ENCODE measurements at regions not wholly inside any gene's neighbourhood (a gene's known extent, or its start where the extent isn't known, plus 50 kb on each side); places are given as distances from the start of the nearest gene placed in this dataset.

GRCh38 chr2:16120591-16121180, 180.3 kb downstream of the MYCN start:
- no peak for DNase-seq (ENCODE audit: low read depth in 3 of 3)

DNA sequence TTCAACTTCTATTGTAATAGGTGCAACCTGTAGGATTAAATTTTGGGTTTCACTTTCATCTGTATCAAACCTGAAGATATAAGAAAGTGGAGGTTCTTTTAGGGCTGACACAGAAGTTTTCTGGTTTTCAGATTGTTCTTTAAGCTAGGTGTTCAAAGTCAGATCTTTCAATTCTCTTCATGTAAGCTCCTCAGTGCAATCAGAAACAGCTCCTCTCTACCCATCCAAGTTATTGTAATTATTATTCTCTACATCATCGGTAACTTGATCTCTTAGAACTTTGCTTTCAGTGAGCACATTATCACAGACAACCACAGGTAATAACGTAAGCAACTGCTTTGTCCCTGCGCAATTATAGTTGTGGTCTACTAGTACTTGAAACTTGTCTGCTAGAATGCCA, 179.4 kb downstream of the MYCN start:
- DNase-seq (ENCODE audit: low read depth in 3 of 3), result no peak

DNA sequence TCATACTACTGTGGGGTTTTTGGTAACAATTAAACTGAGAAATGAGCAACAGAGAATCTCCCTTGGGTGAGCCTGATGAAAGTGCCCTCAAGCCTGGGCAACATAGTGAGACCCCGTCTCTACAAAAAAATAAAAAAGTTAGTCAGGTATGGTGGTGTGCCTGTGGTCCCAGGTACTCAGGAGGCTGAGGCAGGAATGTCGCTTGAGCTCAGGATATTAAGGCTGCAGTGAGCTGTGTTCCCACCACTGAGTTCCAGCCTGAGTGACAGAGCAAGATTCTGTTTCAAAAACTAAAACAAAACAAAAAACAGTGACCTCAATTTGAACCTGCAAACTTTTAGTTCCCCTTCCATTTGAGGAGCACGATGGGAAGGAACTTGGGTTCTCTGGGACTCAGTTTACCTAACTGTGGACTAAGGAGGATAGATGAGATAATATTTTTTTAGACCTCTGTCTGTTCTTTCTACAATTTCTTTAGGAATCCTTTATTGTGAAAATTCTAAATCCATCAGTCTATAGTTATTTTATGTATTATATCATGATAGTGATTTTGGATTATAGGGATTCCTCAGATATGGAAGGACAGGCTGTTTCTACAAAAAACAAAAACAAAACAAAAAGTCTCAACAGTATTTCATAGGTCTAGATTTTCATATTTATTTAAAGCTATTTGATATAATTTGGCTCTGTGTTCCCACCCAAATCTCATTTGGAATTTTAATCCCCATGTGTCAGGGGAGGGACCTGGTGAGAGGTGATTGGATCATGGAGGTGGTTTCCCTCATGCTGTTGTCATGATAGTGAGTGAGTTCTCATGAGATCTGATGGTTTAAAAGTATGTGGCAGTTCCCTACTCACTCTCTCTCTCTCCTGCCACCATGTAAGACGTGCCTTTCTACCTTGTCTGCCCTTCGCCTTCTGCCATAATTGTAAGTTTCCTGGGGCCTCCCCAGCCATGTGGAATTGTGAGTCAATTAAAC, 178.6 kb downstream of the MYCN start:
- DNase-seq (ENCODE audit: low read depth in 3 of 3), result no peak

DNA sequence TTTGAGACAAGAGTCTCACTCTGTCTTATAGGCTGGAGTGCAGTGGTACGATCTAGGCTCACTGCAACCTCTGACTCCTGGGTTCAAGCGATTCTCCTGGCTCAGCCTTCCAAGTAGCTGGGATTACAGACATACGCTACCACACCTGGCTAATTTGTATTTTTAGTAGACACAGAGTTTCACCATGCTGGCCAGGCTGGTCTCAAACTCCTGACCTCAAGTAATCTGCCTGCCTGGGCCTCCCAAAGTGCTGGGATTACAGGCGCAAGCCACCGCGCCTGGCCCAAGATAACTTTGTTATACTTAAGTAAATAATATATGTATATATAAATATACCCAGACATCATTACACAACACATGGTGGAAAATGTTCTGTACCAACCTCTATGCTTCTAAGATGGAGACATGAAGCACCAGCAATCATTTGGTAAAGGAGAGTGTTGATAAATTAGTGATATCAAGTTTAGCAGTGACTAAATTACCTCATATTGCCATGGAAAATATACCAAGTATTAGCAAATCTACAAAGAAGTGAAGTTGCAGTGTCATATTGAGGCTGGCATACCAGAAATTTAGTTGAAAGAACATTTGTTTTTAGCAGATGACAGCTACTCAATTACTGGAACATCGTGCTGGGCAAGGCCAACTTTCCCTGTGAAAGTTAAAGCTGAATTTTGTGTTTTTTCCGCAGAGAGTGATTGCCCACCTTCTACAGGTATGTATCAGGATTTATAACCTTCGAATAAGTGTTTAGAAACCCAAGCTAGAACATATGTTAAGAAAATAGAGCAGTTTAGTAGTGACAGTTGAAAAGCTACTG, 177.7 kb downstream of the MYCN start:
- no peak for DNase-seq (ENCODE audit: low read depth in 3 of 3)

DNA sequence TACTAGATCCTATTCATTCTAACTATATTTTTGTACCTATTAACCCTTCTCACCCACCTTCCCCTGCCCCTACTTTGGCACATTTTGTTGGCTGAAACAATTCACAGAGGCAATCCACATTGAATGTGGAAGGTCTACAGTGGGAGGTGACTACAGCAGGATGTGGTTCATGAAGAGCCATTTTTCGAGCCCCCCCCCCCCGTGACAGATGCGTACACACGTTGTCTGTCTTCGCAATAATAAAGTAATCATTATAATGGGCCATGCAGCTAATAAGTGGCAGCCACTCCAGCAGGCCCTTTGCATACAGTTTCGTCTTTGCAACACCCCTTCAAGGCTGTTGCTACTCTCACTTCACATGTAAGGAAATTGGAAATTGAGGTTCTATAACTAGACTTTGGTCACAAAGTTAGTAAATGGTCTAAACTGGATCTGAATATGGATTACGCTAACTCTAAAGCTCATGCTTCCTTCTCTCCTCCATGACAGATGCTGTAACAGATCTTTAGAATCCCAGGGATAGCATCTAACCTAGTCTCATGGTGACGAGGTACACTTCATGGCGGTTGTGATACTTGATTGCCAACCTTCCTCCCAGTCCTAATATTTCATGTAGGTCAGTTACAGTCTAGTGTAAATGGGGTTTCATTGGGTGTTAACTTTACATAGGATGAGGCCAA, 176.8 kb downstream of the MYCN start:
- no peak for DNase-seq (ENCODE audit: low read depth in 3 of 3)

DNA sequence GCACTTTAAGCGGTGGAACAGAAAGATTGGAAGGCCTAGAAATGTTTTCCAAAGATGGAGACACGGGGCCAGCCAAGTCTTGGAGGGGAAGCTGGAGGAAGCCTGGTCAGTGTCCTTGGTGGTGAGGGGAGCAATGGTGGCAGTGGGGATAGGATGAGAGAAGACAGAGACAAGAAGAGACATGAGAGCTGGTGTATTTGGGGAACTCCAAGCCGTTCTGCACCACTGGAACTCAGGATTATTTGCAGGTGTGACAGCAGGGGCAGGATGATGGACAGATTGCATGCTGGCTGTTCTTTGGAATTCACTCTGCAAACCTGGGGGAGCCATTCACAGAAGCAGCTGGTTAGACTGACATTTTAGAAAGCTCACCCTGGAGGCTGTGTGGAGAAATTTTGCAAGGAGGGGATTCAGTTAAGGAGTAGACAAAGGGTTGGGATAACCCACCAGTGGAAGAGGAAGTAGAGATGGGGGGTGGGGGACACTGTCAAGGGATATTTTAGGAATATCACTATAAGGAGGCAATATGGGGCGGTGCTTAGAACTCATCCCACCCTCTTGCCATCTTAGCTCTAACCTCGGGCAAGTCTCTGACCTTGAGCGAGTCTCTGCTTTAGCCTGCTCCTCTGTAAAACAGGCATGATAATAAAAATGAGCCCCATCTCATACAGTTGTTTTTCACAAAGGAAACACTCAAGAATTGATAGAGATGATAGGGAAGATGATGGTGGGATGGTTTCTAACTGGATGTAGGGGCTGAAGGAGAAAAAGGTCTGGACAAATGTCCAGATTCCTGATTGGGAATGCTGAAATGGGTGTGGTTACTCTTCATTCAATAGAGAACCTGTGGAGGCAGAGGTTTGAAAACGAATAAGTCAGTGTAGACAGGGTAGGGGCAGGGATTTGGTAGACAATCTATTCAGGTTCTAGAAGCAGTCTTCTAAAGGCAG, 175.8 kb downstream of the MYCN start:
- no peak for DNase-seq (ENCODE audit: low read depth in 3 of 3)

GRCh38 chr2:16115291-16115690, 174.9 kb downstream of the MYCN start:
- no peak for DNase-seq (ENCODE audit: low read depth in 3 of 3)

DNA sequence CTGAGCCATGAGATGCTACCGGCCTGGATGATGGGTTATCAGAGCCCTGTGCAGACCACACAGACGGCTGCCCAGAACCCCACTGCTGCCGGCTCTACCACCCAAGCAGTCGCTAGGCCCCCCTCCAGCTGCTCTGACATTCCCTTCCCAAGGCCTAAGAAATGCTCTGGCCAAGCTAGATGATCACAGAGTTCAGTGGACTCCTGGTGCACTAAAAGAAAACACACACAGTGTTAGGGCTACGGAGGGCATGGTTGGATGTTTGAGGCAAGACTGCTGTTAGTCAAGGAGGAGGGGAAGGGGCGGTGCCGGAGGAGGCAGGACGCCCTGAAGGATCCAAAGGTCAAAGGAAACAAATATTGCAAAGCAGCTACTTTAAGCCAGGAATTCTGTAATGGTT, 174.5 kb downstream of the MYCN start:
- no peak for DNase-seq (ENCODE audit: low read depth in 3 of 3)

GRCh38 chr2:16114070-16114469, 173.7 kb downstream of the MYCN start:
- DNase-seq (ENCODE audit: low read depth in 3 of 3), result no peak

GRCh38 chr2:16113568-16113967, 173.2 kb downstream of the MYCN start:
- no peak for DNase-seq (ENCODE audit: low read depth in 3 of 3)

- DNase-seq (ENCODE audit: low read depth in 3 of 3), result no peak
Observed at GRCh38 chr2:16112972-16113560, 172.7 kb downstream of the MYCN start.

DNA sequence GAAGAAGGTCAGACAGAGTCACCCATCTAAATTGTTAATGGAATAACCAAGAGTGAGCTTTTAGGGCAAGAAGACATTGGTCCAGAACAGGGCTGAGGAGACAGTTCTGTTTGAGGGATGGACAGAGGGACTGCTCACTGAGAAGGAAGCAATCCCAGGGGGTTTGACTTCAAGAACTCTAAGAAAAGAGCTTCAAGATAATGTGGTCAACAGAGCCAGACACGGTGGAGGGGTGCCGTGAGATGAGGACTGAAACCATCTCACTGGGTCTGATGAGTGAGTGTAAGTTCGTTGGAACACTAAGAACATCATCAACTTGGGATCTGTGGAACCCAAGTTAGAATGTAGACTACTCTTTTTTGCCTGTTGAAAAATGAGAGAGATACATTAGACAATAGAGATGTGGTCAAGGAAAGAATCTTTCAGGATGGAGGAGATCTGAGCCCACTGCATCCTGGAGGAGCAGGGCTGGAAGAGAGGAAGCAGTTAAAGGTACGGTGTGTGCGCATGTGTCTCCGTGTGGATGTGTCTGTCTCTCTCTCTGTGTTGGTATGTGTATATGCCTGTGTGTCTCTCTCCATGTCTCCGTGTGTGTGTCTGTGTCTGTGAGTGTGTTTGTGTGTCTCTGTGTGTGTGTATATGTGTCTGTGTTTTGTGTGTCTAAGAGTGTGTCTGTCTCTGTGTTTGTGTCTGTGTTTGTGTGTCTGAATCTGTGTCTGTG, 172.1 kb downstream of the MYCN start:
- DNase-seq (ENCODE audit: low read depth in 3 of 3), result no peak

- no peak for DNase-seq (ENCODE audit: low read depth in 3 of 3)
Observed at GRCh38 chr2:16111838-16112210, 171.5 kb downstream of the MYCN start.

DNA sequence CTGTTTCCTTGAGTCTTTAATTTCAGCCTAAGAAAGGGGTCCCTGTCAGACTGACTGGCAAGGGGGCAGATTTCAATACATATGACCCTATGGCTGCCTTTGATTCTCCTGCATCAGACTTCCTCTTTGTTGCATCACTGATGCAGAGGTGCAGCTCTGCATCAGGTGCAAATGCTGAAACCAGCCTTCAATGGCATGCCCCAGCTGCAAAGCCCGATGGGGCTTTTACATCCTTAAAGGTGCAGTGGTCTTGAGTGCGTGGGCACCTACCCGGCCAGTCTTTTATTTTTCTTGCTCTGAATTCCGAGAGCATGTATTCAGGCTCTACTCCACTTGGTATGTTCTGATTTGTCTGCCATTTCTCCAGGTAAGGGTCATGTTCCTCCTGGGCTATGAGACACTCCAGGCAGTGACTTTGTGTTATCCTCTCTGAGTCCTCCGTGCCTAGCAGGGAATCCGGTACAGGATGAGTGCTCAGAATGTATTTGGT, 169.5 kb downstream of the MYCN start:
- DNase-seq (ENCODE audit: low read depth in 3 of 3), result no peak

DNA sequence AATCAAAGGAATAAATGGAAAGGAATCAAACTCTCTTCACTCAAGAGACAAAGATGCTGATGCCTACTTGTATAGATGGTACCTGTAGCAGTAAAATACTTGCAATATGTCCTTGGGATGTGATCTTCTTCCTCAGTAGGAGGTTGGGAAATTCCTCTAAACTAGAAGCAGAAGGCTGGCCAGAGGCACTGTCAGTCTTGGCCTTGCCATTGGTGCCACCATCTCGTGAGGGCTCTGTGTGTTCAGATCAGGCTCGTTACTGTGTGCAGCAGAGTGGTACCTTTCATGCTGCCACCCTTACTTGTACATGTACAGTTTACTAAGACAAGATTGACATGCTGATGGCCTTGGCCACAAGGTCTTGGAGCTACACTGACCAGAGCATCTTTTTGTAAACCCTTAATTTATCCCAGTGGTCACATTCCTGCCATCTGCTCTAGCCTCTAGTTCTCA, 169.0 kb downstream of the MYCN start:
- no peak for DNase-seq (ENCODE audit: low read depth in 3 of 3)

DNA sequence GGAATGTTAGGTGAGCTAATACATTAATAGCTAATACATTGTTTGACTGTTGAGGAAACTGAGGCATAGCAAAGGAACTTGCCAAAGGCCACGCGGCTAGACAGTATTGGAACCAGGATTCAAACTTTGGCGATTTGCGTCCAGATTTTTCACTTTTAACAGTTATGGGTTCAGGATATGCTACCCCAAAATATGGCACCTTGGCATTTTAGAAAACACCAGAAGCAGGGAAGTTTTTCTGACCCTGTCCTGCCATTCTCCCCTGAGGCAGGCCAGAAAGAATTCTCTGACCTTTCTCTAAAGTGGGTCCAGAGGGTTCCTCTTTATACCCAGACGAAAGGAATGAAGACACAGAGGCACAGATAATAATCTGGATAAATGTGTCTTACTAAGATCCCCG, 166.9 kb downstream of the MYCN start:
- no peak for DNase-seq (ENCODE audit: low read depth in 3 of 3)

DNA sequence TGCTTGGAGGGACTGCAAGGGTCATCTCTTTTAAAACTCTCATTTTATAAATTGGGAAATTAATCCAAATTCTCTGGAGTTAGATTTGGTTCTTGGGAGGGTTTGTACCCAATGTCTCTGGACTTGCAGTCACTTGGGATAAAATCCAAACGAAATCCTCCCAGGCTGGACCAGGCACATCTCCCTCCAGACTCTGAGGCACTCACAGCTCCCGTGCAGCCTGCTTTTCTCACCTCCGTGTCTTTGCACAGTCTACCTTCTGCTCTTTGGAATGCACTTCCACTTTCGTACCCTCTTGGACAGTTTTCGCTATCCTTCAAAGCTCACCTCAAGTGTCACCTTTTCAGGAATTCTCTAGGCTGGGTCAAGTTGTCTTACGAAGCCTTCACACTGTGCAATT, 166.3 kb downstream of the MYCN start:
- no peak for DNase-seq (ENCODE audit: low read depth in 3 of 3)

- no peak for DNase-seq (ENCODE audit: low read depth in 3 of 3)
Observed at GRCh38 chr2:16105669-16106281, 165.4 kb downstream of the MYCN start.
